Muscle layer of duodenum (tissue), 2 donors: ENCODE measurements at regions not wholly inside any gene's neighbourhood (a gene's known extent, or its start where the extent isn't known, plus 50 kb on each side); places are given as distances from the start of the nearest gene placed in this dataset.
"Not testable (repeated sequence)": the region's sequence is repeated elsewhere in the genome, so short reads cannot be mapped to it uniquely, and the experiment has no call there.

Experiments used
- H3K27ac ChIP-seq: one replicate; pipeline ENCODE4 v1.7.0; 2013; ENCODE audit warnings: mild to moderate bottlenecking, low read length
- H3K27me3 ChIP-seq: one replicate; pipeline ENCODE4 v1.7.0; 2013; ENCODE audit warnings: low read depth, mild to moderate bottlenecking, control low read depth, low read length
- H3K36me3 ChIP-seq, 2 donors: one replicate each; pipeline ENCODE4 v1.7.0; 2013; ENCODE audit warnings: low read length in 2 of 2, control low read depth in 1 of 2, mild to moderate bottlenecking in 1 of 2; ENCODE audit not compliant: insufficient read depth in 2 of 2, control insufficient read depth in 1 of 2
- H3K4me1 ChIP-seq, 2 donors: one replicate each; pipeline ENCODE4 v1.7.0; 2013; ENCODE audit warnings: low read length in 2 of 2, mild to moderate bottlenecking in 2 of 2, control low read depth in 1 of 2, moderate library complexity in 1 of 2; ENCODE audit not compliant: insufficient read depth in 2 of 2, control insufficient read depth in 1 of 2
- H3K4me3 ChIP-seq, 2 donors: one replicate each; pipeline ENCODE4 v1.7.0; 2013; ENCODE audit warnings: low read length in 2 of 2, low read depth in 1 of 2, mild to moderate bottlenecking in 1 of 2
- H3K9me3 ChIP-seq, 2 donors: one replicate each; pipeline ENCODE4 v1.7.0; 2013; ENCODE audit warnings: low read length in 2 of 2, control low read depth in 1 of 2, mild to moderate bottlenecking in 1 of 2; ENCODE audit not compliant: control insufficient read depth in 1 of 2
- donor health status: healthy.

DNA sequence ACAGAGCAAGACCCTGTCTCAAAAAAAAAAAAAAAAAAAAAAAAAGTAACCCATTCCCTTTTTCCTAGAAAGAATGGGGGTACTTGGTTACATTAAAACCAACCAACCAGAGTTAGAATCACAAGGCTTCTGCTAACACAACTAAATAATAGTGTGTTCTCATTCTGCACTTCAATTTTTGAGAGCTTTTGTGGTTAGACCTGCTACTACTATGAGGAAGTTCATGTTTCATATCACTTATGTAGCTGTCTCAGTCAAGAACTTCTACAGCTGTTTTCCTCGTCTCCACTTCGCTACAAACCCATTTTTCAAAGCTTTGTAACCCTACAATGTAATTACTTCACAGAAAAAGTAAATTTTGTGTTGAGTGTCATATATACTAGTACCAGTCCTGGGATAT is 58.3 kb downstream of the PDHA2 start:
- no peaks in the 10 kb centered on the region for H3K9me3 ChIP-seq
- no peaks in the 10 kb centered on the region for H3K36me3 ChIP-seq
- no peaks in the 10 kb centered on the region for H3K4me1 ChIP-seq
- no peak overlapping the region for H3K27ac ChIP-seq
- H3K4me3 ChIP-seq: no peak overlapping the region
- H3K27me3 ChIP-seq: no peaks in the 10 kb centered on the region

GRCh38 chr4:95909211-95909610 is 69.3 kb downstream of the PDHA2 start:
- Histone ChIP-seq H3K4me1 (no peaks in the 10 kb centered on the region), H3K27me3 (no peaks in the 10 kb centered on the region), H3K27ac (no peak overlapping the region), H3K36me3 (no peaks in the 10 kb centered on the region), H3K4me3 (no peak overlapping the region), H3K9me3 (no peaks in the 10 kb centered on the region)

DNA sequence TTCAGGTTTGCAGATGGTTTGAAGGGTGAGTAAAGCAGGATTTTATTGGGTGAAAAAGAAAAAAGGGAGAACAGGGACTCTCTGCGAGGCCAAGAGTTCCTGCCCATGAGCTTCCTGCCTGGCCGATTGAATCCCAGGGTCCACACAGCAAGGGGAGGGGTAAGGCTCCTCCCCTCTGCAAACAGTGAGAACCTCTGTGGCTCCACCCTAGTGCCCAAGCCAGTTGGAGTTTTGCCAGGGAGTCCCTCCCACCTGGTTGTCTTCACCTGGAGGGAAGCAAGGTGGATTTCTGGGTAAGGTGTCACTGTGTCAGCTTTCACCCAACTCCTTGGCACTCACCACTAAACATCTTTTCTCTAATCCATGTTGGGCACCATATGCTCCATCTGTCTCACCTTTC is 70.9 kb downstream of the PDHA2 start:
- Histone ChIP-seq H3K27ac (no peak overlapping the region), H3K9me3 (no peaks in the 10 kb centered on the region), H3K4me3 (no peak overlapping the region), H3K27me3 (no peaks in the 10 kb centered on the region), H3K4me1 (no peaks in the 10 kb centered on the region), H3K36me3 (no peaks in the 10 kb centered on the region)

GRCh38 chr4:95921470-95921869 is 81.6 kb downstream of the PDHA2 start:
- H3K36me3 ChIP-seq: no peaks in the 10 kb centered on the region
- H3K4me3 ChIP-seq: no peak overlapping the region
- H3K27ac ChIP-seq: no peak overlapping the region
- H3K9me3 ChIP-seq: peaks cover 0 to 12% of the 10 kb centered on the region in 2 donors
- H3K27me3 ChIP-seq: no peaks in the 10 kb centered on the region
- no peaks in the 10 kb centered on the region for H3K4me1 ChIP-seq

GRCh38 chr4:95929448-95930064 is 89.7 kb downstream of the PDHA2 start:
- no peaks in the 10 kb centered on the region for H3K36me3 ChIP-seq
- no peak overlapping the region for H3K27ac ChIP-seq
- no peak overlapping the region for H3K4me3 ChIP-seq
- peaks cover 0 to 17% of the 10 kb centered on the region in 2 donors for H3K9me3 ChIP-seq
- H3K4me1 ChIP-seq: no peaks in the 10 kb centered on the region
- no peaks in the 10 kb centered on the region for H3K27me3 ChIP-seq

- H3K27ac ChIP-seq: no peak overlapping the region
- no peaks in the 10 kb centered on the region for H3K9me3 ChIP-seq
- H3K36me3 ChIP-seq: no peaks in the 10 kb centered on the region
- no peak overlapping the region for H3K4me3 ChIP-seq
- H3K4me1 ChIP-seq: no peaks in the 10 kb centered on the region
- no peaks in the 10 kb centered on the region for H3K27me3 ChIP-seq
Observed at GRCh38 chr4:95939141-95939540, 99.2 kb downstream of the PDHA2 start.

GRCh38 chr4:95949136-95949765 is 109.4 kb downstream of the PDHA2 start:
- no peaks in the 10 kb centered on the region for H3K4me1 ChIP-seq
- no peak overlapping the region for H3K27ac ChIP-seq
- peaks cover 0 to 10% of the 10 kb centered on the region in 2 donors for H3K9me3 ChIP-seq
- no peaks in the 10 kb centered on the region for H3K27me3 ChIP-seq
- no peak overlapping the region for H3K4me3 ChIP-seq
- H3K36me3 ChIP-seq: no peaks in the 10 kb centered on the region

- no peaks in the 10 kb centered on the region for H3K27me3 ChIP-seq
- H3K36me3 ChIP-seq: no peaks in the 10 kb centered on the region
- peaks cover 0 to 10% of the 10 kb centered on the region in 2 donors for H3K9me3 ChIP-seq
- no peaks in the 10 kb centered on the region for H3K4me1 ChIP-seq
- no peak overlapping the region for H3K27ac ChIP-seq
- H3K4me3 ChIP-seq: no peak overlapping the region
Observed at GRCh38 chr4:95949808-95950207, 109.9 kb downstream of the PDHA2 start.

DNA sequence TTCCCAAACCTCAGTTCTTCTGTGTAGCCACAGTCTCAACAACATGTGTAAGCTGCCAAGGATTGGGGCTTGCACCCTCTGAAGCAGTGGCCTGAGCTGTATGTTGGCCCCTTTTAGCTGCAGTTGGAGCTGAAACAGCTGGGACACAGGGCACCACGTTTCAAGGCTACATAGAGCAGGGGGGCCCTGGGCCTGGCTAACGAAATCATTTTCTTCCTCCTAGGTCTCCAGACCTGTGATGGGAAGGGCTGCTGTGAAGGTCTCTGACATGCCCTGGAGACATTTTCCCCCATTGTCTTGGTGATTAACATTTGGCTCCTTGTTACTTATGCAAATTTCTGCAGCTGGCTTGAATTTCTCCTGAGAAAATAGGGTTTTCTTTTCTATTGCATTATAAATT is 112.6 kb downstream of the PDHA2 start:
- not testable (repeated sequence) for H3K9me3 ChIP-seq, H3K27me3 ChIP-seq, H3K4me3 ChIP-seq, H3K36me3 ChIP-seq, H3K4me1 ChIP-seq, H3K27ac ChIP-seq

GRCh38 chr4:95956094-95956493 is 116.2 kb downstream of the PDHA2 start:
- Histone ChIP-seq H3K27me3 (no peaks in the 10 kb centered on the region), H3K4me1 (no peaks in the 10 kb centered on the region), H3K36me3 (no peaks in the 10 kb centered on the region), H3K9me3 (no peaks in the 10 kb centered on the region), H3K27ac (no peak overlapping the region), H3K4me3 (no peak overlapping the region)

DNA sequence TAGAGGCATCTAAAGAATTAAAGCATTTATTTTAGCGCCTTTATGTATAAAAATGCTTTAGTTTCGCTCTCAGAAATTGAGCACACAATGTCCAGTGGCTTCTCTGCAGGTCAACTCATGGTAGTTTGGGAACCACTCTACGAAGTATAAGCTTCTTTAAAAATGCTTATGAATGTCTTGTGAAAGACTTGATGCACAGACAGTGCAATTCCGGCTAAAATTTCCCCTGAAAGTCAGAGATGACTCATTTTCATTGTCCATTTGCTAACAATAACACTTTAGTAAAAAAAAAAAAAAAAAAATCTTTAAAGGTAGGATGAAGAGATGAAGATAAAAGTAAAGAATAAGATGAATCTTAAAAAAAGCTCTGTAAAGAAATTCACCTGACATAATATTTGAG is 117.2 kb downstream of the PDHA2 start:
- H3K4me1 ChIP-seq: no peaks in the 10 kb centered on the region
- H3K9me3 ChIP-seq: no peaks in the 10 kb centered on the region
- H3K36me3 ChIP-seq: no peaks in the 10 kb centered on the region
- H3K4me3 ChIP-seq: no peak overlapping the region
- H3K27me3 ChIP-seq: no peaks in the 10 kb centered on the region
- no peak overlapping the region for H3K27ac ChIP-seq

DNA sequence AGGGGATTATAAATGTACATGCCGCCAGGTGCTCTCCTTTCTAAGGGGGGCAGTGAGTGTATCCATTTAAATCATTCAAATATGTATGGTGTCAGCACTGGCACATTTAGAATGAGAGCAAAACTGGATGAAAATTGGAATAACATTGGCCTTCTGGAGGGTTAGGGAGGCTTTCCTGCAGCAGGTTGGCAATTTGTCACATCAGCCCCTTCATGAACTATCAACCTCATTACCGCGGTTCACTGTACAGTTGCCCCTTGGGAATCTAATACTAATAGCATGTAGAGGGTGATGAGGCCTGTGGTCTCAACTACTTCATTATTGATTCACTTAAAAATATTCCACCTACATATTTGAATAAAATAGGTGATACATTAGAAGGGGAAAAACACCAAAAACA is 117.9 kb downstream of the PDHA2 start:
- Histone ChIP-seq H3K4me3 (no peak overlapping the region), H3K27ac (no peak overlapping the region), H3K9me3 (no peaks in the 10 kb centered on the region), H3K36me3 (no peaks in the 10 kb centered on the region), H3K4me1 (no peaks in the 10 kb centered on the region), H3K27me3 (no peaks in the 10 kb centered on the region)
